ENCODE measurements at regions not wholly inside any gene's neighbourhood (a gene's known extent, or its start where the extent isn't known, plus 50 kb on each side); places are given as distances from the start of the nearest gene placed in this dataset.
"Not testable (repeated sequence)": the region's sequence is repeated elsewhere in the genome, so short reads cannot be mapped to it uniquely, and the experiment has no call there.

GRCh38 chr5:143908959-143909358, 97.0 kb downstream of the HMHB1 start:
- H3K4me1 ChIP-seq (ENCODE audit: control insufficient read depth, insufficient read depth, low read length), result no peaks in the 10 kb centered on the region
- H3K27ac ChIP-seq (ENCODE audit: low read length), result no peak overlapping the region
- no peak overlapping the region for H3K4me3 ChIP-seq (ENCODE audit: low read length)
- DNase-seq (no peak), ATAC-seq (no peak)
- H3K27me3 ChIP-seq (ENCODE audit: control insufficient read depth, insufficient read depth), result no peaks in the 10 kb centered on the region
- intact Hi-C loops (cut with DNase I), result no loop called here
- WGBS, result 99% methylated on average over 1 of the region's 1 CpG
- no peaks in the 10 kb centered on the region for H3K9me3 ChIP-seq (ENCODE audit: control insufficient read depth, low read length)

- WGBS, result 93% methylated on average over 1 of the region's 1 CpG
- Histone ChIP-seq H3K27ac (ENCODE audit: low read length) (no peak overlapping the region), H3K4me3 (ENCODE audit: low read length) (no peak overlapping the region), H3K9me3 (ENCODE audit: control insufficient read depth, low read length) (no peaks in the 10 kb centered on the region), H3K27me3 (ENCODE audit: control insufficient read depth, insufficient read depth) (no peaks in the 10 kb centered on the region), H3K4me1 (ENCODE audit: control insufficient read depth, insufficient read depth, low read length) (no peaks in the 10 kb centered on the region)
- intact Hi-C loops (cut with DNase I), result no loop called here
- DNase-seq, result no peak
- no peak for ATAC-seq
Observed at GRCh38 chr5:143913008-143913752, 101.2 kb downstream of the HMHB1 start.

GRCh38 chr5:143914756-143915155, 102.8 kb downstream of the HMHB1 start:
- no peak for ATAC-seq

GRCh38 chr5:143916451-143916850, 104.5 kb downstream of the HMHB1 start:
- no peak overlapping the region for H3K27ac ChIP-seq (ENCODE audit: low read length)
- ATAC-seq (no peak), DNase-seq (no peak)
- no peak overlapping the region for H3K4me3 ChIP-seq (ENCODE audit: low read length)
- WGBS, result 79% methylated on average over 2 of the region's 2 CpGs
- H3K4me1 ChIP-seq (ENCODE audit: control insufficient read depth, insufficient read depth, low read length), result no peaks in the 10 kb centered on the region
- no peaks in the 10 kb centered on the region for H3K27me3 ChIP-seq (ENCODE audit: control insufficient read depth, insufficient read depth)
- intact Hi-C loops (cut with DNase I), result no loop called here
- H3K9me3 ChIP-seq (ENCODE audit: control insufficient read depth, low read length), result no peaks in the 10 kb centered on the region

More at GRCh38 chr5:143914756-143915155, 102.8 kb downstream of the HMHB1 start:
- Histone ChIP-seq H3K4me3 (ENCODE audit: low read length) (no peak overlapping the region), H3K4me1 (ENCODE audit: control insufficient read depth, insufficient read depth, low read length) (no peaks in the 10 kb centered on the region), H3K27me3 (ENCODE audit: control insufficient read depth, insufficient read depth) (no peaks in the 10 kb centered on the region), H3K27ac (ENCODE audit: low read length) (no peak overlapping the region), H3K9me3 (ENCODE audit: control insufficient read depth, low read length) (no peaks in the 10 kb centered on the region)
- intact Hi-C loops (cut with DNase I), result no loop called here
- WGBS, result 24% methylated on average over 1 of the region's 1 CpG
- no peak for DNase-seq

GRCh38 chr5:143918961-143919360, 107.0 kb downstream of the HMHB1 start:
- ATAC-seq, result no peak
- WGBS, result 91% methylated on average over 1 of the region's 1 CpG

GRCh38 chr5:143920772-143921171, 108.8 kb downstream of the HMHB1 start:
- Histone ChIP-seq H3K27me3 (ENCODE audit: control insufficient read depth, insufficient read depth) (no peaks in the 10 kb centered on the region), H3K4me1 (ENCODE audit: control insufficient read depth, insufficient read depth, low read length) (peaks cover 3% of the 10 kb centered on the region), H3K27ac (ENCODE audit: low read length) (no peak overlapping the region), H3K9me3 (ENCODE audit: control insufficient read depth, low read length) (no peaks in the 10 kb centered on the region), H3K4me3 (ENCODE audit: low read length) (no peak overlapping the region)
- no peak for ATAC-seq
- intact Hi-C loops (cut with DNase I), result no loop called here
- WGBS, result 93% methylated on average over 1 of the region's 1 CpG
- no peak for DNase-seq

More at GRCh38 chr5:143918961-143919360, 107.0 kb downstream of the HMHB1 start:
- no peak for DNase-seq
- Histone ChIP-seq H3K4me3 (ENCODE audit: low read length) (no peak overlapping the region), H3K4me1 (ENCODE audit: control insufficient read depth, insufficient read depth, low read length) (peaks cover 3% of the 10 kb centered on the region), H3K9me3 (ENCODE audit: control insufficient read depth, low read length) (no peaks in the 10 kb centered on the region), H3K27me3 (ENCODE audit: control insufficient read depth, insufficient read depth) (no peaks in the 10 kb centered on the region), H3K27ac (ENCODE audit: low read length) (no peak overlapping the region)
- intact Hi-C loops (cut with DNase I), result no loop called here

- intact Hi-C loops (cut with DNase I), result no loop called here
- peak; percentile 63 to 83 for ATAC-seq
- no peaks in the 10 kb centered on the region for H3K27me3 ChIP-seq (ENCODE audit: control insufficient read depth, insufficient read depth)
- H3K9me3 ChIP-seq (ENCODE audit: control insufficient read depth, low read length), result no peaks in the 10 kb centered on the region
- no peak for DNase-seq
- H3K27ac ChIP-seq (ENCODE audit: low read length), result no peak overlapping the region
- WGBS, result 54% methylated on average over 1 of the region's 1 CpG
- H3K4me1 ChIP-seq (ENCODE audit: control insufficient read depth, insufficient read depth, low read length), result peaks cover 3% of the 10 kb centered on the region
- H3K4me3 ChIP-seq (ENCODE audit: low read length), result no peak overlapping the region
Observed at GRCh38 chr5:143921525-143922311, 109.8 kb downstream of the HMHB1 start.

GRCh38 chr5:143922718-143923117, 110.8 kb downstream of the HMHB1 start:
- H3K9me3 ChIP-seq (ENCODE audit: control insufficient read depth, low read length), result no peaks in the 10 kb centered on the region
- ATAC-seq, result peak; percentile 80 to 83
- H3K4me1 ChIP-seq (ENCODE audit: control insufficient read depth, insufficient read depth, low read length), result peaks cover 3% of the 10 kb centered on the region
- no peak overlapping the region for H3K4me3 ChIP-seq (ENCODE audit: low read length)
- H3K27me3 ChIP-seq (ENCODE audit: control insufficient read depth, insufficient read depth), result no peaks in the 10 kb centered on the region
- no peak for DNase-seq
- H3K27ac ChIP-seq (ENCODE audit: low read length), result no peak overlapping the region
- intact Hi-C loops (cut with DNase I), result no loop called here
- 55% methylated on average over 2 of the region's 2 CpGs for WGBS

GRCh38 chr5:143923634-143924266, 111.8 kb downstream of the HMHB1 start:
- no peak overlapping the region for H3K4me3 ChIP-seq (ENCODE audit: low read length)
- intact Hi-C loops (cut with DNase I), result no loop called here
- ATAC-seq, result no peak
- H3K27me3 ChIP-seq (ENCODE audit: control insufficient read depth, insufficient read depth), result no peaks in the 10 kb centered on the region
- no peak overlapping the region for H3K27ac ChIP-seq (ENCODE audit: low read length)
- no peaks in the 10 kb centered on the region for H3K9me3 ChIP-seq (ENCODE audit: control insufficient read depth, low read length)
- DNase-seq, result no peak
- 83% methylated on average over 6 of the region's 6 CpGs for WGBS
- H3K4me1 ChIP-seq (ENCODE audit: control insufficient read depth, insufficient read depth, low read length), result peaks cover 3% of the 10 kb centered on the region

- Histone ChIP-seq H3K9me3 (ENCODE audit: control insufficient read depth, low read length) (no peaks in the 10 kb centered on the region), H3K4me3 (ENCODE audit: low read length) (no peak overlapping the region), H3K4me1 (ENCODE audit: control insufficient read depth, insufficient read depth, low read length) (peaks cover 3% of the 10 kb centered on the region), H3K27me3 (ENCODE audit: control insufficient read depth, insufficient read depth) (no peaks in the 10 kb centered on the region), H3K27ac (ENCODE audit: low read length) (no peak overlapping the region)
- 63% methylated on average over 4 of the region's 4 CpGs for WGBS
- no peak for DNase-seq
- intact Hi-C loops (cut with DNase I), result no loop called here
- ATAC-seq, result no peak
Observed at GRCh38 chr5:143924311-143924978, 112.5 kb downstream of the HMHB1 start.

- H3K27me3 ChIP-seq (ENCODE audit: control insufficient read depth, insufficient read depth); intact Hi-C loops (cut with DNase I); H3K9me3 ChIP-seq (ENCODE audit: control insufficient read depth, low read length); H3K27ac ChIP-seq (ENCODE audit: low read length); H3K4me3 ChIP-seq (ENCODE audit: low read length); H3K4me1 ChIP-seq (ENCODE audit: control insufficient read depth, insufficient read depth, low read length); DNase-seq; ATAC-seq: not testable (repeated sequence)
- 85% methylated on average over 3 of the region's 3 CpGs for WGBS
Observed at GRCh38 chr5:143924979-143925325, 113.0 kb downstream of the HMHB1 start.

Data from right cardiac atrium (tissue), 5 donors.